Smooth muscle cell (in vitro differentiated cells): ENCODE measurements at regions not wholly inside any gene's neighbourhood (a gene's known extent, or its start where the extent isn't known, plus 50 kb on each side); places are given as distances from the start of the nearest gene placed in this dataset.

Experiments
- DNase-seq: peaks from one replicate; lab custom pipeline; 2025; ENCODE audit not compliant: unreplicated experiment; lab: John Stamatoyannopoulos, UW
- H2AFZ ChIP-seq: fragments of 200-600 bp; sonication (generic); 2 replicates; pipeline ENCODE4 v1.6.0; 2016; ENCODE audit warnings: antibody characterized with exemption, low read depth, mild to moderate bottlenecking
- H3F3A ChIP-seq: fragments of 200-600 bp; sonication (generic); 2 replicates; pipeline ENCODE4 v1.6.0; 2017; ENCODE audit warnings: antibody characterized with exemption, low read depth
- H3K27ac ChIP-seq: fragments of 200-600 bp; sonication (generic); 2 replicates; pipeline ENCODE4 v1.5.1; 2016; ENCODE audit warnings: low read depth, mild to moderate bottlenecking
- H3K27me3 ChIP-seq: fragments of 200-600 bp; sonication (generic); 2 replicates; pipeline ENCODE4 v1.6.1; 2016; ENCODE audit warnings: low read depth, mild to moderate bottlenecking
- H3K36me3 ChIP-seq: fragments of 200-600 bp; sonication (generic); 2 replicates; pipeline ENCODE4 v1.5.1; 2016; ENCODE audit warnings: low read depth
- H3K4me1 ChIP-seq: fragments of 200-600 bp; sonication (generic); 2 replicates; pipeline ENCODE4 v1.5.1; 2016; ENCODE audit warnings: low read depth
- H3K4me2 ChIP-seq: fragments of 200-600 bp; sonication (generic); 2 replicates; pipeline ENCODE4 v1.6.0; 2016; ENCODE audit warnings: mild to moderate bottlenecking
- H3K4me3 ChIP-seq: fragments of 200-600 bp; sonication (generic); 2 replicates; pipeline ENCODE4 v1.5.1; 2016; ENCODE audit warnings: mild to moderate bottlenecking
- H3K79me2 ChIP-seq: fragments of 200-600 bp; sonication (generic); 2 replicates; pipeline ENCODE4 v1.6.0; 2016; ENCODE audit warnings: low read depth, mild to moderate bottlenecking
- H3K9ac ChIP-seq: fragments of 200-600 bp; sonication (generic); 2 replicates; pipeline ENCODE4 v1.6.0; 2016; ENCODE audit warnings: low read depth
- H3K9me3 ChIP-seq: fragments of 200-600 bp; sonication (generic); replicated peaks from 2 replicates; pipeline ENCODE4 v1.5.1; 2016; ENCODE audit warnings: low read depth
- H4K20me1 ChIP-seq: fragments of 200-600 bp; sonication (generic); 2 replicates; pipeline ENCODE4 v1.6.0; 2016; ENCODE audit warnings: low read depth
- WGBS: methylation state at CpG from one replicate; pipeline ENCODE4 v1.1.7; 2016; ENCODE audit warnings: low lambda C conversion rate; 5-methylcytosine and 5-hydroxymethylcytosine counted together
- TF ChIP-seq, protein P1 (sequence below): fragments of 200-600 bp; sonication (generic); IDR thresholded peaks from 2 replicates; pipeline ENCODE4 v1.5.1; 2017; ENCODE audit warnings: borderline replicate concordance, mild to moderate bottlenecking, antibody characterized with exemption; ENCODE audit not compliant: insufficient read depth, poor library complexity, severe bottlenecking

DNA sequence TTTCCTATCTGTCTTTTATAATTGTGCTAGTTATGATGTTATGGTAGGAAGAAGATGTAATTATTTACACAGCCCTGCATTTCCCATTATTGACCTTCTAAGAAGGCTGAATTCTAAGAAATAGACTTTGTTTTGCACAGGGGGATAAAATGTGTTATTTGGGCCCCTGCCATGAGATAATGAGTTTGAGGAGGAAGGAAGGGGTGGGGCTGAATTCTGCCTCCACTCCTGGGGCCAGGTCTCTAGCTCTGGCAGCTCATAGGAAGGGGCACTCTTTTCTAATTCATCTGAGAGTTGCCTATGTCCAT, 69.2 kb upstream of the GOLGA8B start:
- Histone ChIP-seq H3K27me3 (no peaks in the 10 kb centered on the region), H3K79me2 (no peaks in the 10 kb centered on the region), H4K20me1 (no peaks in the 10 kb centered on the region), H3K36me3 (no peaks in the 10 kb centered on the region), H3K4me3 (no peak overlapping the region), H3K9me3 (no peaks in the 10 kb centered on the region), H2AFZ (no peak overlapping the region), H3K27ac (no peak overlapping the region), H3K4me1 (no peaks in the 10 kb centered on the region), H3K9ac (no peak overlapping the region), H3K4me2 (no peak overlapping the region), H3F3A (no peaks in the 10 kb centered on the region)
- DNase-seq = no peak
- TF ChIP-seq, protein P1, sequence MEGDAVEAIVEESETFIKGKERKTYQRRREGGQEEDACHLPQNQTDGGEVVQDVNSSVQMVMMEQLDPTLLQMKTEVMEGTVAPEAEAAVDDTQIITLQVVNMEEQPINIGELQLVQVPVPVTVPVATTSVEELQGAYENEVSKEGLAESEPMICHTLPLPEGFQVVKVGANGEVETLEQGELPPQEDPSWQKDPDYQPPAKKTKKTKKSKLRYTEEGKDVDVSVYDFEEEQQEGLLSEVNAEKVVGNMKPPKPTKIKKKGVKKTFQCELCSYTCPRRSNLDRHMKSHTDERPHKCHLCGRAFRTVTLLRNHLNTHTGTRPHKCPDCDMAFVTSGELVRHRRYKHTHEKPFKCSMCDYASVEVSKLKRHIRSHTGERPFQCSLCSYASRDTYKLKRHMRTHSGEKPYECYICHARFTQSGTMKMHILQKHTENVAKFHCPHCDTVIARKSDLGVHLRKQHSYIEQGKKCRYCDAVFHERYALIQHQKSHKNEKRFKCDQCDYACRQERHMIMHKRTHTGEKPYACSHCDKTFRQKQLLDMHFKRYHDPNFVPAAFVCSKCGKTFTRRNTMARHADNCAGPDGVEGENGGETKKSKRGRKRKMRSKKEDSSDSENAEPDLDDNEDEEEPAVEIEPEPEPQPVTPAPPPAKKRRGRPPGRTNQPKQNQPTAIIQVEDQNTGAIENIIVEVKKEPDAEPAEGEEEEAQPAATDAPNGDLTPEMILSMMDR = no peak

DNA sequence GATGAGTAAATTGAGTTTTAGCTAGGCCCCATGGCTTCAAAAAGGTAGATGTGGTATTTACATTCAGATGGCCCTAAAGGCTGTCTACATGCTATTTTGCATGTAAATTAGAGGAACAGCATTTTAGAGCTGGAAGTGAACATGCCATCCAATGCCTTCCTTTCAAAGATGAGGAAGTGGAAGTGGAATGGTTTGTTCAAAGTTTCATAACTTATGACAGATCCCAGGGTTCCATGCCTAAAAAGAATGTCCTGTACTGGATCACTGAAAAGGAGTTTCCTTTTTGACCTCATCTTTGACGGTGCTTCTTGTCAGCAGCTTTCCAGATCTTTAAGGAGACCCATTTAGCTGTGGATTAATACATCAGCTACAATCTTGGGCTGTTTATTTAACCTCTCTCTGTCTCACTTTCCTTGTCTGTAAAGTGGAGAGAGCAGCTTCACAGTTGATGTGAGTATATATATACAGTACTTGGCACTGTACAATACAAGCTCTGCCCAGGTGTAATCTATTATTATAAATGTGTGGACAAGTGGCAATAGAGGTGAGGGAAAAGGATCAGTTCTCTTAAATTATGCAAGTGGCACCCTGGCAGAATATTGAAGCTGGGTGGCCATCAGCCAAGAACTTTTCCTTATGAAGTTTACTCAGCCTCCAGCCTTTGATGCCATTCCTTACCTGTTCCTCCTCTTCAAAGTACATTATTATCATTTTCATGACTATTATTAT, 68.7 kb upstream of the GOLGA8B start:
- Histone ChIP-seq H3K4me1 (no peaks in the 10 kb centered on the region), H3K27ac (no peak overlapping the region), H4K20me1 (no peaks in the 10 kb centered on the region), H3K9me3 (no peaks in the 10 kb centered on the region), H3F3A (no peaks in the 10 kb centered on the region), H3K9ac (no peak overlapping the region), H3K4me3 (no peak overlapping the region), H3K79me2 (no peaks in the 10 kb centered on the region), H2AFZ (no peak overlapping the region), H3K4me2 (no peak overlapping the region), H3K27me3 (peaks cover under 1% of the 10 kb centered on the region), H3K36me3 (no peaks in the 10 kb centered on the region)
- TF ChIP-seq, protein P1 = no peak
- 71% methylated on average over 1 of the region's 1 CpG for WGBS
- no peak for DNase-seq

DNA sequence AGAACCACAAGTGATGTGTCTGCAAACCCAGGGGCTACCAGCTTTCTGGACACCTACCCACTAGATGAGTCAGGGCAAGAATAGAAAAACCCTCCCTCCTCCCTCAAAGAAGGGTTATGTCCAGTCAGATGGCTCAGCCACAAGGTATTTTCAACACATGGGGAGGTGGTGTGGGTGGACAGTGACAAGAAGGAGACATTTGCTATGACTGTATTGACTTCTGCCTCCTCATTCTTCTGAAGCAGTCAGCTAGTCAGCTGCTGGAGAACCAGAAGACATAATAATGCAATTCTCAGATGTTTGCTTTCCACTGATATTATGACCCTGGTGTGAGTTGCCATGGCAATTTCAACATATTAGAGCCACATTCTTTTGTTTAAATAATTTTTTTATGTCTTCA, 66.7 kb upstream of the GOLGA8B start:
- H3F3A ChIP-seq = no peaks in the 10 kb centered on the region
- H3K9me3 ChIP-seq = no peaks in the 10 kb centered on the region
- H3K79me2 ChIP-seq = no peaks in the 10 kb centered on the region
- H3K4me2 ChIP-seq = no peak overlapping the region
- TF ChIP-seq, protein P1 = no peak
- no peaks in the 10 kb centered on the region for H3K4me1 ChIP-seq
- no peak overlapping the region for H2AFZ ChIP-seq
- no peak for DNase-seq
- no peak overlapping the region for H3K4me3 ChIP-seq
- H3K27me3 ChIP-seq = peaks cover 5% of the 10 kb centered on the region
- H3K27ac ChIP-seq = no peak overlapping the region
- no peak overlapping the region for H3K9ac ChIP-seq
- no peaks in the 10 kb centered on the region for H3K36me3 ChIP-seq
- no peaks in the 10 kb centered on the region for H4K20me1 ChIP-seq

DNA sequence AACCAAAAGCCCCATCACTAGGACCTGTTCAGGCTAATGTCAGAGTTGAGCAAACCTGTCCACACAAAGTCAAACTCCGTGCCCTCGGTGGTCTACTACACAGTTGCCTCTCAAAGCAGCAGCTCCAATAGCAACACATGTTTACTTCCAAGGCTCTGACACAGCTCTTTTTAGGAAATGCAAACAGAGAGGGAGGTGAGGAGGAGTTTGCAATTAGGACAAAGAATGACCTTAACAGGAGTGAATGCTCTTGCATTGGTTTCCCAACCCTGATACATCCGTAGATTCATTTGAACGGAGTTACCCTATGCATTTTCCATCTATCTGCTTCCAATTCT, 64.8 kb upstream of the GOLGA8B start:
- Histone ChIP-seq H2AFZ (no peak overlapping the region), H3K36me3 (no peaks in the 10 kb centered on the region), H3K4me3 (no peak overlapping the region), H3K79me2 (no peaks in the 10 kb centered on the region), H3K9ac (no peak overlapping the region), H3F3A (no peaks in the 10 kb centered on the region), H3K4me1 (no peaks in the 10 kb centered on the region), H3K27ac (no peak overlapping the region), H3K27me3 (peaks cover 5% of the 10 kb centered on the region), H3K4me2 (no peak overlapping the region), H4K20me1 (no peaks in the 10 kb centered on the region), H3K9me3 (no peaks in the 10 kb centered on the region)
- WGBS = 86% methylated on average over 4 of the region's 4 CpGs
- TF ChIP-seq, protein P1 = no peak
- DNase-seq = no peak
